ENCODE measurements at regions not wholly inside any gene's neighbourhood (a gene's known extent, or its start where the extent isn't known, plus 50 kb on each side); places are given as distances from the start of the nearest gene placed in this dataset.

DNA sequence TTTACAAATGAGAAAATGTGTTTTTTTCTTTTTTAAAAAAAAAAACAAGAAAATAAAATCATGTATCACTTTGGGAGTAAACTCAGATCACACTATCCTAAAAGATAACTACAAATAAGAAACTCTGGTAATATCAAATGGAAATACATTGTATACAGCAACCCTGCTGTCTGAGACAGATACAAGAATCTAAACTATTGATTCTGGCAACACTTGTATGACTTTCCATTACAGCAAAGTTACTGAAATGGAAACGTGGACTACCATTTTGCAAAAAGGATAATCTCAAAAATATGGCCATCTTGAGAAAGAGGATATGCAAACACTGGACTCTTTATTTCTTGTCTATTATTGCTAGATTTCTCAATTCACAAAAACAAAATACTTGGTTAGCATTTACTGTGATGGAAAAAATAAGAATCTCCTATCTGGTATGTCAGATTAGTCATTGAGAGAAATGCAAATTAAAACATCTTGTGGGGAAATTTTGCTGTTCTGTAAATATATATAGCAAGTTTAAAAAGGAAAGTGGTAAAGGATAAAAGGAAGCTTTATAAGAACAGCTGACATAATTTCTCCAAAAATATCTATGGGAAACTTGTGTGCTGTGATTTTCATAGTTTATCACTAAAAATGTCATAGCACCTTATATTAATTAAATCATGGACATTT, 112.9 kb upstream of the FER start:
- Histone ChIP-seq H3K9me3 (ENCODE audit: control insufficient read depth in 1 of 2, insufficient read depth in 1 of 2, low read depth in 1 of 2, low read length in 2 of 2) (no peaks in the 10 kb centered on the region), H3K79me2 (ENCODE audit: insufficient read depth, low read length) (no peaks in the 10 kb centered on the region), H3K4me1 (ENCODE audit: control insufficient read depth in 1 of 2, insufficient read depth in 2 of 2, low read length in 2 of 2) (no peaks in the 10 kb centered on the region), H3K9me2 (ENCODE audit: insufficient read depth) (no peaks in the 10 kb centered on the region), H3K4me3 (replicated peaks in 1 of 2; ENCODE audit: low read depth in 1 of 2, low read length in 2 of 2) (no peak overlapping the region), H4K20me1 (ENCODE audit: insufficient read depth) (no peaks in the 10 kb centered on the region), H3K36me3 (ENCODE audit: control insufficient read depth in 1 of 2, insufficient read depth in 2 of 2, low read length in 2 of 2) (no peaks in the 10 kb centered on the region), H3K4me2 (ENCODE audit: low read length) (no peak overlapping the region), H3K9ac (ENCODE audit: low read length) (no peak overlapping the region), H3K27ac (ENCODE audit: low read depth, low read length) (no peak overlapping the region), H3K27me3 (ENCODE audit: insufficient read depth, low read length) (no peaks in the 10 kb centered on the region), H2AFZ (ENCODE audit: low read depth, low read length, poor library complexity, severe bottlenecking) (no peak overlapping the region)
- ChIA-PET RAD21 (ENCODE audit: low non-redundant PET in 1 of 2, low total read pairs in 2 of 2, uncharacterized antibody in 2 of 2, unreplicated experiment in 2 of 2) (no interaction called here), CTCF (interaction anchor here (2.1 kb wide), 1 partner anchor 7 kb away, joined by 8 read pairs; no protein-coding TSS in a partner anchor), POLR2A (no interaction called here)
- DNase-seq (ENCODE audit: low read depth, low spot score), result no peak
- BruUV-seq (replicated peaks), result no TSS peak
- no peak for TF ChIP-seq SIN3A (IDR thresholded peaks at IDR 0.05; ENCODE audit: low read depth)
- TF ChIP-seq, protein P1, sequence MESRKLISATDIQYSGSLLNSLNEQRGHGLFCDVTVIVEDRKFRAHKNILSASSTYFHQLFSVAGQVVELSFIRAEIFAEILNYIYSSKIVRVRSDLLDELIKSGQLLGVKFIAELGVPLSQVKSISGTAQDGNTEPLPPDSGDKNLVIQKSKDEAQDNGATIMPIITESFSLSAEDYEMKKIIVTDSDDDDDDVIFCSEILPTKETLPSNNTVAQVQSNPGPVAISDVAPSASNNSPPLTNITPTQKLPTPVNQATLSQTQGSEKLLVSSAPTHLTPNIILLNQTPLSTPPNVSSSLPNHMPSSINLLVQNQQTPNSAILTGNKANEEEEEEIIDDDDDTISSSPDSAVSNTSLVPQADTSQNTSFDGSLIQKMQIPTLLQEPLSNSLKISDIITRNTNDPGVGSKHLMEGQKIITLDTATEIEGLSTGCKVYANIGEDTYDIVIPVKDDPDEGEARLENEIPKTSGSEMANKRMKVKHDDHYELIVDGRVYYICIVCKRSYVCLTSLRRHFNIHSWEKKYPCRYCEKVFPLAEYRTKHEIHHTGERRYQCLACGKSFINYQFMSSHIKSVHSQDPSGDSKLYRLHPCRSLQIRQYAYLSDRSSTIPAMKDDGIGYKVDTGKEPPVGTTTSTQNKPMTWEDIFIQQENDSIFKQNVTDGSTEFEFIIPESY (IDR thresholded peaks at IDR 0.05; ENCODE audit: extremely low read depth, insufficient replicate concordance, low read length), result no peak
- TF ChIP-seq CEBPB (IDR thresholded peaks at IDR 0.05; ENCODE audit: low read depth), result no peak
- intact Hi-C loops (cut with micrococcal nuclease), result no loop called here
- no peak for ATAC-seq

GRCh38 chr5:108634010-108634616, 113.6 kb upstream of the FER start:
- H3K27me3 ChIP-seq (ENCODE audit: insufficient read depth, low read length), result no peaks in the 10 kb centered on the region
- H3K9me3 ChIP-seq (ENCODE audit: control insufficient read depth in 1 of 2, insufficient read depth in 1 of 2, low read depth in 1 of 2, low read length in 2 of 2), result no peaks in the 10 kb centered on the region
- ChIA-PET CTCF (interaction anchor here (2.1 kb wide), 1 partner anchor 8 kb away, joined by 8 read pairs; no protein-coding TSS in a partner anchor), POLR2A (no interaction called here), RAD21 (ENCODE audit: low non-redundant PET in 1 of 2, low total read pairs in 2 of 2, uncharacterized antibody in 2 of 2, unreplicated experiment in 2 of 2) (no interaction called here)
- no peaks in the 10 kb centered on the region for H3K9me2 ChIP-seq (ENCODE audit: insufficient read depth)
- H2AFZ ChIP-seq (ENCODE audit: low read depth, low read length, poor library complexity, severe bottlenecking), result no peak overlapping the region
- H3K36me3 ChIP-seq (ENCODE audit: control insufficient read depth in 1 of 2, insufficient read depth in 2 of 2, low read length in 2 of 2), result no peaks in the 10 kb centered on the region
- ATAC-seq (no peak), DNase-seq (ENCODE audit: low read depth, low spot score) (no peak)
- intact Hi-C loops (cut with micrococcal nuclease), result no loop called here
- H3K4me1 ChIP-seq (ENCODE audit: control insufficient read depth in 1 of 2, insufficient read depth in 2 of 2, low read length in 2 of 2), result no peaks in the 10 kb centered on the region
- no TSS peak for BruUV-seq (replicated peaks)
- no peaks in the 10 kb centered on the region for H4K20me1 ChIP-seq (ENCODE audit: insufficient read depth)
- H3K27ac ChIP-seq (ENCODE audit: low read depth, low read length), result no peak overlapping the region
- no peak overlapping the region for H3K4me2 ChIP-seq (ENCODE audit: low read length)
- H3K4me3 ChIP-seq (replicated peaks in 1 of 2; ENCODE audit: low read depth in 1 of 2, low read length in 2 of 2), result no peak overlapping the region
- no peaks in the 10 kb centered on the region for H3K79me2 ChIP-seq (ENCODE audit: insufficient read depth, low read length)
- no peak overlapping the region for H3K9ac ChIP-seq (ENCODE audit: low read length)
- TF ChIP-seq EZH2 (IDR thresholded peaks at IDR 0.05), result no peak
- no peak for TF ChIP-seq TCF7L2 (IDR thresholded peaks at IDR 0.05; ENCODE audit: borderline replicate concordance, extremely low read depth, insufficient read depth, insufficient read length)
- TF ChIP-seq, protein P2, sequence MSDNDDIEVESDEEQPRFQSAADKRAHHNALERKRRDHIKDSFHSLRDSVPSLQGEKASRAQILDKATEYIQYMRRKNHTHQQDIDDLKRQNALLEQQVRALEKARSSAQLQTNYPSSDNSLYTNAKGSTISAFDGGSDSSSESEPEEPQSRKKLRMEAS (IDR thresholded peaks at IDR 0.05), result no peak
- no peak for TF ChIP-seq JUND (IDR thresholded peaks at IDR 0.05)
- TF ChIP-seq, protein P3, sequence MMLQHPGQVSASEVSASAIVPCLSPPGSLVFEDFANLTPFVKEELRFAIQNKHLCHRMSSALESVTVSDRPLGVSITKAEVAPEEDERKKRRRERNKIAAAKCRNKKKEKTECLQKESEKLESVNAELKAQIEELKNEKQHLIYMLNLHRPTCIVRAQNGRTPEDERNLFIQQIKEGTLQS (IDR thresholded peaks at IDR 0.05), result no peak
- TF ChIP-seq EGR1 (IDR thresholded peaks at IDR 0.05; ENCODE audit: low read depth), result no peak
- no peak for TF ChIP-seq FOSL1 (IDR thresholded peaks at IDR 0.05; ENCODE audit: low read depth)
- no peak for TF ChIP-seq SRF (IDR thresholded peaks at IDR 0.05; ENCODE audit: low read depth)
- TF ChIP-seq REST (IDR thresholded peaks at IDR 0.05; ENCODE audit: low read depth), result no peak
- TF ChIP-seq CBX3 (IDR thresholded peaks at IDR 0.05; ENCODE audit: low read depth), result no peak
